ENCODE measurements at regions not wholly inside any gene's neighbourhood (a gene's known extent, or its start where the extent isn't known, plus 50 kb on each side); places are given as distances from the start of the nearest gene placed in this dataset.
"Not testable (repeated sequence)": the region's sequence is repeated elsewhere in the genome, so short reads cannot be mapped to it uniquely, and the experiment has no call there.

DNA sequence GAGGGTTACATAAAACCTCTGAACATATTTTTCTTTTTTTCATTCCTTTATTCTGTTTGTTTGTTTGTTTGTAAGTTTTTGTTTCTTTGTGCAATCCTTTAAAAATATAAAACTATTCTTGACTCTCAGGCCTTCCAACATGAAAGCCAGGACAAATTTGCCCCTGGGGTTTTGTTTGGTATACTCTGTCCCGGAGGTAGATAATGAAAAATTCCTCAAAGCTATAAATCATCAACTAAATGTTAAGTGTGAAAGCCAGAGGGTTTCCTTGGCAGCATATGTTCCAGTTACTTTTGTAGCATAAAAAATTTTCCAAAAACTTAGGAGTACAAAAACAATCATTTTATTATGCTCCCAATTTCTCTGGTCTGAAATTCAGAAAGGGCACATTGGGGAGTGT is 1084.3 kb upstream of the GJE1 start (continued):
- TF ChIP-seq NR3C1 (CRISPR knock-in tag; IDR thresholded peaks at IDR 0.05) = no peak
- TF ChIP-seq BCOR (IDR thresholded peaks at IDR 0.05) = no peak
- TF ChIP-seq ETV5 (CRISPR knock-in tag; IDR thresholded peaks at IDR 0.05; ENCODE audit: low read depth) = no peak
- TF ChIP-seq, protein P1, sequence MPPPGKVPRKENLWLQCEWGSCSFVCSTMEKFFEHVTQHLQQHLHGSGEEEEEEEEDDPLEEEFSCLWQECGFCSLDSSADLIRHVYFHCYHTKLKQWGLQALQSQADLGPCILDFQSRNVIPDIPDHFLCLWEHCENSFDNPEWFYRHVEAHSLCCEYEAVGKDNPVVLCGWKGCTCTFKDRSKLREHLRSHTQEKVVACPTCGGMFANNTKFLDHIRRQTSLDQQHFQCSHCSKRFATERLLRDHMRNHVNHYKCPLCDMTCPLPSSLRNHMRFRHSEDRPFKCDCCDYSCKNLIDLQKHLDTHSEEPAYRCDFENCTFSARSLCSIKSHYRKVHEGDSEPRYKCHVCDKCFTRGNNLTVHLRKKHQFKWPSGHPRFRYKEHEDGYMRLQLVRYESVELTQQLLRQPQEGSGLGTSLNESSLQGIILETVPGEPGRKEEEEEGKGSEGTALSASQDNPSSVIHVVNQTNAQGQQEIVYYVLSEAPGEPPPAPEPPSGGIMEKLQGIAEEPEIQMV (tag; conservative IDR thresholded peaks at IDR 0.05; ENCODE audit: low read depth) = no peak
- no peak for TF ChIP-seq ARNT (IDR thresholded peaks at IDR 0.05)
- no peak for TF ChIP-seq DNMT1 (IDR thresholded peaks at IDR 0.05)

DNA sequence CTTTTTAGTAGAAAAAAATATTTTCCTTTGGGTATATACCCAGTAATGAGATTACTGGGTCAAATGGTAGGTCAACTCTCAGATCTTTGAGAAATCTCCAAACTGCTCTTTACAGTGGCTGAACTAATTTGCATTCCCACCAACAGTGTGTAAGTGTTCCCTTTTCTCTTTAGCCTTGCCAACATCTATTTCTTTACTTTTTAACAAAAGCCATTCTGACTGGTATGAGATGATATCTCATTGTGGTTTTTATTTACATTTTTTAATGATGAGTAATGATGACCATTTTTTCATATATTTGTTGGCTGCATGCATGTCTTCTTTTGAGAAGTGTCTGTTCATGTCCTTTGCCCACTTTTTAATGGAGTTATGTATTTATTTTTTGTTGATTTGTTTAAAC is 1086.2 kb upstream of the GJE1 start:
- CTCF ChIA-PET (ENCODE audit: low intra/inter-chr PET ratio); DNase-seq (ENCODE audit: extremely low read depth in 1 of 4, low spot score in 3 of 4); H3K9me1 ChIP-seq (ENCODE audit: control insufficient read depth, insufficient read depth, low read length); H3K36me3 ChIP-seq (ENCODE audit: control insufficient read depth, insufficient read depth, low read length); H4K20me1 ChIP-seq (replicated peaks; ENCODE audit: control insufficient read depth, insufficient read depth, low read length); H3K79me2 ChIP-seq (ENCODE audit: control insufficient read depth, insufficient read depth, low read length); H3K27ac ChIP-seq (ENCODE audit: extremely low read depth, low read depth, low read length); H2AFZ ChIP-seq (ENCODE audit: low read depth, low read length); H3K4me1 ChIP-seq (replicated peaks in 1 of 2; ENCODE audit: control insufficient read depth in 2 of 2, insufficient read depth in 2 of 2, low read length in 2 of 2); ATAC-seq; H3K4me3 ChIP-seq; FAIRE-seq; H3K9me3 ChIP-seq (replicated peaks; ENCODE audit: control insufficient read depth, insufficient read depth, low read depth, low read length); intact Hi-C loops (cut with micrococcal nuclease); H3K9ac ChIP-seq (ENCODE audit: insufficient read depth in 1 of 2, low read depth in 2 of 2, low read length in 2 of 2); in situ Hi-C loops (cut with MboI); BruUV-seq (replicated peaks); H3K4me2 ChIP-seq (ENCODE audit: insufficient read depth, low read length); H3K27me3 ChIP-seq (ENCODE audit: control insufficient read depth in 2 of 2, insufficient read depth in 2 of 2, low read length in 2 of 2): not testable (repeated sequence)
- POLR2A ChIA-PET = interaction anchor here (1.4 kb wide), 1 partner anchor 517 kb away, joined by 3 read pairs; no protein-coding TSS in a partner anchor

Measured in K562 (cell line).